ENCODE measurements at regions not wholly inside any gene's neighbourhood (a gene's known extent, or its start where the extent isn't known, plus 50 kb on each side); places are given as distances from the start of the nearest gene placed in this dataset.

GRCh38 chr13:109976206-109976997 lies 190.0 kb upstream of the IRS2 start:
- Histone ChIP-seq H3K27ac (ENCODE audit: low read depth, low read length) (no peak overlapping the region), H2BK5ac (ENCODE audit: low read depth, low read length) (no peak overlapping the region), H3K4me3 (ENCODE audit: extremely low read depth in 1 of 4, insufficient read depth in 2 of 4, low read depth in 3 of 4, low read length in 4 of 4) (no peak overlapping the region), H2BK20ac (ENCODE audit: low read length) (no peak overlapping the region), H3K9me3 (ENCODE audit: insufficient read depth in 2 of 2, low read depth in 1 of 2, low read length in 1 of 2) (no peaks in the 10 kb centered on the region), H3K4me2 (ENCODE audit: insufficient read depth in 1 of 2, low read depth in 2 of 2, low read length in 2 of 2) (no peak overlapping the region), H2BK12ac (ENCODE audit: low read depth, low read length) (no peak overlapping the region), H3K23me2 (ENCODE audit: low read depth, low read length) (no peaks in the 10 kb centered on the region), H3K56ac (replicated peaks; ENCODE audit: insufficient read length, low read depth, low read length) (no peak overlapping the region), H3K18ac (ENCODE audit: extremely low read depth, low read length) (no peak overlapping the region), H4K5ac (ENCODE audit: insufficient read length, low read depth, low read length) (no peak overlapping the region), H4K91ac (replicated peaks; ENCODE audit: insufficient read length, low read length) (no peak overlapping the region), H3K23ac (ENCODE audit: insufficient read length) (no peak overlapping the region), H3K14ac (ENCODE audit: insufficient read length) (no peak overlapping the region), H2BK15ac (ENCODE audit: low read length) (no peak overlapping the region), H4K20me1 (replicated peaks in 1 of 2; ENCODE audit: control insufficient read depth in 1 of 2, insufficient read depth in 2 of 2, low read length in 2 of 2) (no peaks in the 10 kb centered on the region), H3K79me2 (ENCODE audit: control insufficient read depth in 1 of 2, insufficient read depth in 2 of 2, low read length in 2 of 2) (no peaks in the 10 kb centered on the region), H3K4me1 (replicated peaks in 1 of 4; ENCODE audit: control insufficient read depth in 3 of 4, insufficient read depth in 4 of 4, low read length in 3 of 4) (no peaks in the 10 kb centered on the region), H3K4ac (replicated peaks; ENCODE audit: insufficient read length, low read depth, low read length) (no peak overlapping the region), H3K9ac (replicated peaks in 1 of 4; ENCODE audit: extremely low read depth in 1 of 4, low read depth in 3 of 4, low read length in 3 of 4) (no peak overlapping the region), H3K27me3 (replicated peaks in 1 of 4; ENCODE audit: control insufficient read depth in 3 of 4, extremely low read depth in 1 of 4, insufficient read depth in 3 of 4, low read length in 3 of 4) (no peaks in the 10 kb centered on the region), H3K36me3 (ENCODE audit: control insufficient read depth in 2 of 4, insufficient read depth in 4 of 4, low read length in 3 of 4) (no peaks in the 10 kb centered on the region), H3K79me1 (ENCODE audit: low read depth, low read length) (no peaks in the 10 kb centered on the region), H2BK120ac (replicated peaks; ENCODE audit: low read depth, low read length) (no peak overlapping the region), H2AFZ (ENCODE audit: low read length) (no peak overlapping the region), H2AK5ac (ENCODE audit: low read depth, low read length) (no peak overlapping the region), H4K8ac (ENCODE audit: extremely low read depth, insufficient read depth, low read length) (no peak overlapping the region)
- DNase-seq (ENCODE audit: low read depth in 1 of 2, low spot score in 2 of 2) (no peak), FAIRE-seq (no peak)
- WGBS, 2 experiments (ENCODE audit: extremely low coverage in 1 of 2, insufficient coverage in 1 of 2, insufficient read length in 1 of 2, insufficient replicate concordance in 2 of 2, low coverage in 1 of 2, low lambda C conversion rate in 2 of 2, missing lambda C conversion rate in 1 of 2), result 85% methylated on average over 7 of the region's 9 CpGs; no CpG with 5 or more reads in 1 of the 2 experiments
- ChIA-PET CTCF (ENCODE audit: partially characterized antibody) (interaction anchor here (1.0 kb wide), 1 partner anchor 23 kb away, joined by 3 read pairs; no protein-coding TSS in a partner anchor), POLR2A (ENCODE audit: partially characterized antibody) (no interaction called here)
- no peak for TF ChIP-seq NANOG (IDR thresholded peaks at IDR 0.05; ENCODE audit: insufficient read depth, low read depth, low read length, poor library complexity, severe bottlenecking)
- no peak for TF ChIP-seq TBP (IDR thresholded peaks at IDR 0.05; ENCODE audit: low read depth, low read length)
- TF ChIP-seq SP2 (IDR thresholded peaks at IDR 0.05; ENCODE audit: low read length), result no peak
- TF ChIP-seq CBX5 (IDR thresholded peaks at IDR 0.05; ENCODE audit: low read depth, low read length), result no peak
- TF ChIP-seq CBX8 (IDR thresholded peaks at IDR 0.05; ENCODE audit: borderline replicate concordance, low read depth, low read length), result no peak
- TF ChIP-seq YY1 (IDR thresholded peaks at IDR 0.05; ENCODE audit: low read depth, low read length), result no peak
- TF ChIP-seq EP300 (IDR thresholded peaks at IDR 0.05; ENCODE audit: borderline replicate concordance in 1 of 2, low read depth in 2 of 2, low read length in 2 of 2), result no peak
- no peak for TF ChIP-seq RFX5 (IDR thresholded peaks at IDR 0.05; ENCODE audit: borderline replicate concordance, low read depth, low read length)
- TF ChIP-seq CEBPB (IDR thresholded peaks at IDR 0.05; ENCODE audit: low read depth, low read length), result no peak
- no peak for TF ChIP-seq RXRA (IDR thresholded peaks at IDR 0.05; ENCODE audit: insufficient read depth, low read depth, low read length)
- no peak for TF ChIP-seq MAFK (IDR thresholded peaks at IDR 0.05; ENCODE audit: low read depth, low read length)
- TF ChIP-seq JUND (IDR thresholded peaks at IDR 0.05; ENCODE audit: low read length), result no peak
- TF ChIP-seq POU5F1 (IDR thresholded peaks at IDR 0.05; ENCODE audit: low read depth, low read length), result no peak
- TF ChIP-seq SIN3A (conservative IDR thresholded peaks at IDR 0.05 in 1 of 2, IDR thresholded peaks at IDR 0.05 in 1 of 2; ENCODE audit: low read depth in 1 of 2, low read length in 2 of 2), result no peak

Data from H1 (cell line).